GM12873 (cell line): ENCODE measurements at regions not wholly inside any gene's neighbourhood (a gene's known extent, or its start where the extent isn't known, plus 50 kb on each side); places are given as distances from the start of the nearest gene placed in this dataset.

Source experiments
- CTCF ChIP-seq: IDR thresholded peaks from 2 replicates; pipeline ENCODE4 v1.5.1; 2012; ENCODE audit warnings: low read depth, mild to moderate bottlenecking, moderate library complexity, low read length, control low read depth; ENCODE audit not compliant: insufficient read depth; ENCODE audit errors: missing control alignments

DNA sequence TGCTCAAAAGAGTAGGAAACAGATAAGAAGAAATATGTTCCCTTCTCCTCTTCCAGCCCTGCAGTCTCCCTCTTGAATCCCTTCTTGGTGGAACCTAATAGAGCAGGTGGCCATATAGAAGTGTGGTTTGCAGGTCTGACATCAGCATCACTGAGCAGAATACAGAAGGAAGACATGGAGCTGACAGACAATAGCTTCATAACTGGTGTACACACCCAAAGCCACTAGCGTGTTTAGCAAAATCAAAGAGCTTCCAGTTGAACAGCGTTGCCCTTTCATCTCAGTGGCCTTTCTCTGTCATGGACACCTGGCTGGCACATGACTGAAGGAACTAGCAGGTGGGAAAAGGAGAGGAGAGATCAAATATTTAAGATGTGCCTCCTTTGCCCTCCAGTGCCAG is 245.5 kb downstream of the BAMBI start:
- TF ChIP-seq CTCF, result no peak

GRCh38 chr10:28924717-28925116 is 247.4 kb downstream of the BAMBI start:
- no peak for TF ChIP-seq CTCF

DNA sequence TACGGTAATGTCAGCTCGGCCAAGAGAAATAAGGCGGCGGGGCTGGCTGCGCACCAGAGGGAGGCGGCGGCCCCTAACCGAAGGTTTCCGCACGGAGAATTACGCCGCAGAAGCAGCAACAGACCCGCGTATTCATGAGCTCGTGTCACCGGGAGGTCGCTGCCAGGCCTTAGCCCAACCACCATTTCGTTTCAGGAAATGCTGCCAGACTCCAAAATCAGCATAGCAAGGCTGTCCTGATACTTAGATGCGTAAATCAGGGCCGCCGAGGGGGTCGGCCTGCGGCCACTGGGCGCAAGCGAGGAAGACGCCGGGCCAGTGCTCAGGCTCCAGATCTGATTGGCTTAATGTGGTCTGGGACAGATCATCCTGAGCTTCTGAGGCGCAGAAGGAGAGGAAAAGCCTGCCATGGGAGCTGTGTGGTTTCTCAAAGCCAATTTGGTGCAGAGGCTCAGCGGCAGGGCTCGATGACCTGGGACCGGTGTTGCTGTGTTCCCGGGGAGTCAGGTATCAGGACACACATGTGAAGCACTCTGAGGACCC is 247.9 kb downstream of the BAMBI start:
- no peak for TF ChIP-seq CTCF

- TF ChIP-seq CTCF, result no peak
Measured at GRCh38 chr10:28926932-28927331, 249.6 kb downstream of the BAMBI start.

- no peak for TF ChIP-seq CTCF
Measured at GRCh38 chr10:28928484-28928883, 251.2 kb downstream of the BAMBI start.

- no peak for TF ChIP-seq CTCF
Measured at GRCh38 chr10:28929942-28930341, 252.6 kb downstream of the BAMBI start.

DNA sequence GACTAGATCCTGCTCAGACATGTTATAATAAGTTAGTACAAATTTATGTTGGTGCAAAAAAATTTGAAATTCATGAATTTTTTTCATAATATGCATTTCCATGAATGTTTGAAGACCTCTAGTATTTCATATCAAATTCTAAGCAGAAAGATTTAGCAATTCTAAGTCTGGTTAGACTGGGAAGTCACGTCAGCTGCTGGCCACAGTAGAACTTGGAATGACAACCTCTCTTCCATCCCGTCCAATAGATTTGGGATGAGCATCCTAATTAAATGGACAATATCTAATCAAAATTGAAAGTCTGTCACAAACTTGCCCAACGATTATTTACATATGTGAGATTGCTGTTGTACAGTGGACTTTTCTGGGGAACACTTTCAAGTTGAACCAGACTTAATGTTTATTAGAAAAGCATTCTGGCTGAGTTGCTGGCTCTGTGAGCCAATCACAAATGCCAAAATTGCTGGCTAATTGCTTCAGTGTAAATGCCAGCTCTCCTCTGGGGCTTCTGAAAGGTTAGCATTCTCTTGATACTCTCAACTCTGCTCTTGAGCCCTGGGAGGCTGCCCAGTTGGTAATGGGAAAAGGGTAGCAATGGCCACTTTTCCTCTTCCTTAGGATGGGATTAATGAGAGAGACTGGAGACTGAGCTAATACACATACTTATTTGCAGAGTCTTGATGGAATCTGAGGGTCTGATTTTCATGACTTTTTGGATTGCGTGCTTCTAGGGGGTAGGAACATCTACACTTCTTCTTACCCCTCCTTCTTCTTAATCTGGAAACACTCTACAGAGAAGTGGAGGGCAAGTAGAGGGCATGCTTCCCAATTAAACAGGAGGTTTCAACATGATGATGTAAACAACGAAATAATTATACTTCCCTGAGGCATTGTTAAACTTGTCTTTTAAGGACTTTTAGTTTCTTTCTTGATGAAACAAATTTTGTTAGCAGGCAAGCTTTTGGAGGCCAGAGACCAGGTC is 253.5 kb downstream of the BAMBI start:
- no peak for TF ChIP-seq CTCF
